ENCODE measurements at regions not wholly inside any gene's neighbourhood (a gene's known extent, or its start where the extent isn't known, plus 50 kb on each side); places are given as distances from the start of the nearest gene placed in this dataset.

DNA sequence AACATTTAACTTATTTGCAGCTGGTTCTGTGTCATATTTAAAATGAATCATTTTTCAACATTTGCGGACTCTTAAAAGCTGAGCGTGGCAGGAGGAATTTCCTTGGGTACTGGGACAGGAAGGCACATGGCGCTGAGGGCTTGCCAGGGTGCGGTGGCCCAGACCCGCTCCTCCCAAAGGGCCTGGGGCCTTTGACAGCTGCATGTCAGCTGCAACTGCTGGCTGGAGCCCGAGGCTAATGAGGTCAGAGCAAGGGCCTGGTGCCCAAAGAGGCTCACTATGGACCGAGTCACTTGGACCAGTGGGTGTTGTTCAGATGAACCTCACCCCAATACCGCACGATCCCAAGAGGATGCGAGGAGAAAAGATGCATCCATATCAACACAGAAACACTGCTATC is 326.9 kb downstream of the CTTN start:
- no peak overlapping the region for H3K9ac ChIP-seq (ENCODE audit: low read depth in 1 of 3, low read length in 3 of 3)
- no peaks in the 10 kb centered on the region for H3K36me3 ChIP-seq (ENCODE audit: control insufficient read depth in 3 of 3, insufficient read depth in 3 of 3, low read length in 3 of 3)
- no peak overlapping the region for H3K27ac ChIP-seq (ENCODE audit: low read depth, low read length)

DNA sequence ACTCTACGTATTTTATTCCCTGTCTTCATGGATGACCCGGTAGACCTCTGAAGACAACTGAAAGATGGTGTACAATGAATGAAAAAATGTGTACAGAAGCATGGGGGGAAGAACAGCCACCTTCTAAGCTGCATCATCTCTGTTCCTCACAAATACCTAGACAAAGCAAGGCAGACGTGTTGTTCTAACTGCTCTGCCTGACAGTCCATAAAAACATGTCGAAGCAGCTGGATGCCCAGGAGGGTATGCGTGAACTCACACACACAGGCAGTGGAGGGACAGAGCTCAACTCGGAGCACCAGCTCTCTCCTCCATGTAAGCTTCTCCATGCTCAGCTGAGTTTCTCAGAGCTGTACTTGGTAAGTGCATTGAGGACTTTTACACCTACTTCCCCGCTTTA is 327.4 kb downstream of the CTTN start:
- H3K27me3 ChIP-seq (ENCODE audit: control insufficient read depth in 3 of 3, insufficient read depth in 3 of 3, low read length in 3 of 3): peaks cover 6 to 14% (median 11%) of the 10 kb centered on the region in 3 donors
- H3K36me3 ChIP-seq (ENCODE audit: control insufficient read depth in 3 of 3, insufficient read depth in 3 of 3, low read length in 3 of 3): no peaks in the 10 kb centered on the region
- H3K9ac ChIP-seq (ENCODE audit: low read depth in 1 of 3, low read length in 3 of 3): no peak overlapping the region
- peaks cover 0 to 3% (median 0%) of the 10 kb centered on the region in 3 donors for H3K4me1 ChIP-seq (ENCODE audit: control insufficient read depth in 3 of 3, insufficient read depth in 3 of 3, low read length in 3 of 3)
- no peak overlapping the region for H3K27ac ChIP-seq (ENCODE audit: low read depth, low read length)
- peaks cover 0 to 3% (median 2%) of the 10 kb centered on the region in 3 donors for H3K9me3 ChIP-seq (ENCODE audit: control insufficient read depth in 3 of 3, low read length in 3 of 3)
- H3K4me3 ChIP-seq (ENCODE audit: low read length in 3 of 3): no peak overlapping the region

More for the DNA sequence above, 326.9 kb downstream of the CTTN start:
- peaks cover 0 to 3% (median 2%) of the 10 kb centered on the region in 3 donors for H3K9me3 ChIP-seq (ENCODE audit: control insufficient read depth in 3 of 3, low read length in 3 of 3)
- H3K27me3 ChIP-seq (ENCODE audit: control insufficient read depth in 3 of 3, insufficient read depth in 3 of 3, low read length in 3 of 3): peaks cover 10 to 14% (median 11%) of the 10 kb centered on the region in 3 donors
- no peak overlapping the region for H3K4me3 ChIP-seq (ENCODE audit: low read length in 3 of 3)
- H3K4me1 ChIP-seq (ENCODE audit: control insufficient read depth in 3 of 3, insufficient read depth in 3 of 3, low read length in 3 of 3): peaks cover 0 to 3% (median 0%) of the 10 kb centered on the region in 3 donors

DNA sequence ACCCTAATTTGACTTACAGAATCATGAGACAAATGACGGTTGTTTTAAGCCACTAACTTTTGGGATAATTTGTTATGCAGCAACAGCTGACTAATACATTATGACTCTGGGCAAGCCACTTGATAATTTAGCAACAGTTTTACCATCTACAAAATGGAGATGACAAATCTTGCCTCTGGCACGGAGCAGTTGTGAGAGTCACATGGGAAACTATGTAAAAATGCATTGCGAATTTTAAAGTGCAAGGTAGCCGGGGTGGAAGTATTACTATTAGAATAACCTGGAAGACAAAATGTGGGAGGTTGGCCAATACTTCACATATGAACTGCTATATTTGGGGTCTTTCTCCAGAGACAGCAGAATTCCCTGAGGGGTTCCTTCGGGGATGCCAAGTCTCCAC is 328.7 kb downstream of the CTTN start:
- Histone ChIP-seq H3K9me3 (ENCODE audit: control insufficient read depth in 3 of 3, low read length in 3 of 3) (peaks cover 0 to 3% (median 2%) of the 10 kb centered on the region in 3 donors), H3K9ac (ENCODE audit: low read depth in 1 of 3, low read length in 3 of 3) (no peak overlapping the region), H3K36me3 (ENCODE audit: control insufficient read depth in 3 of 3, insufficient read depth in 3 of 3, low read length in 3 of 3) (no peaks in the 10 kb centered on the region)

DNA sequence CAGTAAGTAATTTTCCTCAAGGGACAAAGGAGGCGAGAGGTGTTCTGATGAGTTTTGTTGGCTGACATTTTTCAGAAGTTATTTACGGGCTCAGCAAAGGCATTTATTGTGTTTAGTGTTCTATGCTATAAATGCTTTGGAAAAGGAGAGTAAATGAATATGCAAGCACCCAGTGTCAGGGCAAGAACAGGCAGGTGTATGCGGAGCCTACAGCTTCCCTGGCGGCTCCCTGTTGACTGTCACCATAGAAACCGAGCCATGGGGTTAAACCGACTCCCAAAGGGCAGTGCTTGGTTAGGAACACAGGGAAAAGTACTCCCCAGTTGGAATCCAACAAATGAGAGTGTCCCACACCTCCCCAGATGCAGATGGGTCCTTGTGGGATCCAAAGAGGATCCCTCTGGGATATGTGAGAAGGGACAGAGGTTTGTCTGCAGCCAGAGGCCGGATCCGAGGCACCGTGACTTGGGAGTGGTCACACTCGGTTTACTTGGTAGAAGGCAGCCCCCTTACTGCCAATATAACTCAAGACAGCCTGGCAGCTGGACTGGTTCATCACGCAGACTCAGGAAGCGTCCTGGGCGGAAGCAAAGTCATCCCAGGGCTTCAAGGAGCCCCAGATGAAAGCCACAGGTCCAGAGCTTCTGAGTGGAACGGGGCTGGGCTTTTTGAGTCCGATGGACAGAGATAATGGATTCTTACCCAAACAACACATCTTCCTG is 329.7 kb downstream of the CTTN start:
- peaks cover 0 to 3% (median 0%) of the 10 kb centered on the region in 3 donors for H3K4me1 ChIP-seq (ENCODE audit: control insufficient read depth in 3 of 3, insufficient read depth in 3 of 3, low read length in 3 of 3)
- H3K36me3 ChIP-seq (ENCODE audit: control insufficient read depth in 3 of 3, insufficient read depth in 3 of 3, low read length in 3 of 3): no peaks in the 10 kb centered on the region
- H3K27ac ChIP-seq (ENCODE audit: low read depth, low read length): no peak overlapping the region
- no peak overlapping the region for H3K9ac ChIP-seq (ENCODE audit: low read depth in 1 of 3, low read length in 3 of 3)
- H3K4me3 ChIP-seq (ENCODE audit: low read length in 3 of 3): no peak overlapping the region
- H3K27me3 ChIP-seq (ENCODE audit: control insufficient read depth in 3 of 3, insufficient read depth in 3 of 3, low read length in 3 of 3): peaks cover 6 to 17% (median 10%) of the 10 kb centered on the region in 3 donors
- H3K9me3 ChIP-seq (ENCODE audit: control insufficient read depth in 3 of 3, low read length in 3 of 3): peaks cover 0 to 3% (median 2%) of the 10 kb centered on the region in 3 donors

More for the DNA sequence above, 328.7 kb downstream of the CTTN start:
- no peak overlapping the region for H3K27ac ChIP-seq (ENCODE audit: low read depth, low read length)
- H3K4me3 ChIP-seq (ENCODE audit: low read length in 3 of 3): no peak overlapping the region
- H3K4me1 ChIP-seq (ENCODE audit: control insufficient read depth in 3 of 3, insufficient read depth in 3 of 3, low read length in 3 of 3): peaks cover 0 to 3% (median 0%) of the 10 kb centered on the region in 3 donors
- peaks cover 6 to 14% (median 10%) of the 10 kb centered on the region in 3 donors for H3K27me3 ChIP-seq (ENCODE audit: control insufficient read depth in 3 of 3, insufficient read depth in 3 of 3, low read length in 3 of 3)

DNA sequence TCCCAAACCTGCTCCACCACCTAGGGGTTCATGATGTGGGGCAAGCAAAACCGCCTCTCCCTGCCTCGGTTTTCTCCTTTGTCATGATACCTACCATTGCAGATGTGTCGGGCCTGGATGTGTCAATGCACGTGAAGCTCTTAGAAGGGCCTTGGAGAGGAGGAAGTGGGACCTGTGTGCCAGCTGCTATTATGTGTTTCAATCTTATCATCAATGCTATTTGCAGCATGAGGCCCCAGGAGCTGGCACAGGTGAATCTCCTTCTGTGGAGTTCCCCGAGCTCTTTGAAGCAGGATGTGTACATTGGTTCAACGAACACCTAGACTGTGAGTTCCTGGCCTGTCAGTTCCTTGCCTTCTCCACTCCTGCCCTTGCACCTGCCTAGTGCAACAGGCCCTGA is 331.6 kb downstream of the CTTN start:
- no peak overlapping the region for H3K27ac ChIP-seq (ENCODE audit: low read depth, low read length)
- no peak overlapping the region for H3K9ac ChIP-seq (ENCODE audit: low read depth in 1 of 3, low read length in 3 of 3)
- H3K36me3 ChIP-seq (ENCODE audit: control insufficient read depth in 3 of 3, insufficient read depth in 3 of 3, low read length in 3 of 3): no peaks in the 10 kb centered on the region
- H3K27me3 ChIP-seq (ENCODE audit: control insufficient read depth in 3 of 3, insufficient read depth in 3 of 3, low read length in 3 of 3): peaks cover 6 to 14% (median 12%) of the 10 kb centered on the region in 3 donors
- H3K9me3 ChIP-seq (ENCODE audit: control insufficient read depth in 3 of 3, low read length in 3 of 3): peaks cover 0 to 3% (median 2%) of the 10 kb centered on the region in 3 donors
- no peak overlapping the region for H3K4me3 ChIP-seq (ENCODE audit: low read length in 3 of 3)
- peaks cover 0 to 3% (median 0%) of the 10 kb centered on the region in 3 donors for H3K4me1 ChIP-seq (ENCODE audit: control insufficient read depth in 3 of 3, insufficient read depth in 3 of 3, low read length in 3 of 3)

DNA sequence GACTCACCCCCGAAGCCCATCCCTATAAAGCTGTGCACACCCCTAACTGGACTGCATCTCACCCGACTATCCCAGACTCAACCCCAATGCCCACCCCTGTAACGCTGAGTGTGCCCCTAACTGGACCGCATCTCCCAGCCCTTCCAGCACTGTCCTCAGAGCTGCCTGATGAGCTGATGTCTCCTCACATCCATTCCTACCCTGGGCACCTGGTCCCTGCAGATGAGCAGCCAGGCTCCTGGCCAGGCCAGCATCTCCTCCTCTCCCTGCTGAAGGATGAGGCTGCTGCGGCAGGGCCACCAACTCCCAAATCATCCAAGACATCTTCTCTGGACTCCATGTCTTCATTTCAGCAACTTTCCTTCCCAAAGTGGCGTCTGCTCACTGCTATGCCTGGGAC is 332.1 kb downstream of the CTTN start:
- Histone ChIP-seq H3K27me3 (ENCODE audit: control insufficient read depth in 3 of 3, insufficient read depth in 3 of 3, low read length in 3 of 3) (peaks cover 6 to 14% (median 12%) of the 10 kb centered on the region in 3 donors), H3K27ac (ENCODE audit: low read depth, low read length) (no peak overlapping the region), H3K36me3 (ENCODE audit: control insufficient read depth in 3 of 3, insufficient read depth in 3 of 3, low read length in 3 of 3) (no peaks in the 10 kb centered on the region), H3K9ac (ENCODE audit: low read depth in 1 of 3, low read length in 3 of 3) (no peak overlapping the region), H3K4me1 (ENCODE audit: control insufficient read depth in 3 of 3, insufficient read depth in 3 of 3, low read length in 3 of 3) (peaks cover 0 to 2% (median 0%) of the 10 kb centered on the region in 3 donors), H3K9me3 (ENCODE audit: control insufficient read depth in 3 of 3, low read length in 3 of 3) (peaks cover 0 to 3% (median 2%) of the 10 kb centered on the region in 3 donors), H3K4me3 (ENCODE audit: low read length in 3 of 3) (no peak overlapping the region)

DNA sequence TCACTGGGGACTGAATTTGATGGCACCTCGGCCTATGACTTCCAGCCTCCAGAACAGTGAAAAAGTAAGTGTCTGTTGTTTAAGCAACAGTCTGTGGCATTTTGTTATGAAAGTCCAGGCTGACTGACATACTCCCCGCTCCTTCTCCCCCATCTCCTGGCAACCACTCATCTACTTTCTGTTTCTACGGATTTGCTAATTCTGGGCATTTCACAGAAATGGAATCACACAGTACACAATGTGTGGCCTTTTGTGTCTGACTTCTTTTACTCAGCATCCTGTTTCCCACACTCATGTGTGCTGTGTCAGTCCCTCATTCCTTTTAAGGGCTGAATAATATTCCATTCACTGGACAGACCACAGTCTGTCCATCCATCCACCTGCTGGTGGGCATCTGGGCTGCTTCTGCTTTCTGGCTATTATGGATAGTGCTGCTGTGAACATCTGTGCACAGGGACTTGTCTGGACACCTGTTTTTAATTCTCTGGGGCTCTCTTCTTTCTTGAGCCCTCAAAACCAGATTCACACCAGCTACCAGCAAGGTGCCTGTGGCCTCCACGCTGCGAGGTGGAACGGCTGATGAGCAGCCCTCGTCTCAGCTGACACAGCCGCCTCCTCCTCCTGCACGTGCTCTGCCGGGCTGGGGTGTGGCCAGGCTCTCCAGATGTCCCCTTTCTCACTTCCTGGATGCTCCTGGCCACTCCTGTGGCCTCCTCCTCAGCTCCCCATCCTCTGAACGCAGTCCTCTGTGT is 333.1 kb downstream of the CTTN start:
- peaks cover 0 to 3% (median 2%) of the 10 kb centered on the region in 3 donors for H3K9me3 ChIP-seq (ENCODE audit: control insufficient read depth in 3 of 3, low read length in 3 of 3)
- no peaks in the 10 kb centered on the region for H3K4me1 ChIP-seq (ENCODE audit: control insufficient read depth in 3 of 3, insufficient read depth in 3 of 3, low read length in 3 of 3)
- no peak overlapping the region for H3K27ac ChIP-seq (ENCODE audit: low read depth, low read length)
- peaks cover 4 to 14% (median 13%) of the 10 kb centered on the region in 3 donors for H3K27me3 ChIP-seq (ENCODE audit: control insufficient read depth in 3 of 3, insufficient read depth in 3 of 3, low read length in 3 of 3)
- no peak overlapping the region for H3K4me3 ChIP-seq (ENCODE audit: low read length in 3 of 3)
- no peak overlapping the region for H3K9ac ChIP-seq (ENCODE audit: low read depth in 1 of 3, low read length in 3 of 3)
- no peaks in the 10 kb centered on the region for H3K36me3 ChIP-seq (ENCODE audit: control insufficient read depth in 3 of 3, insufficient read depth in 3 of 3, low read length in 3 of 3)

DNA sequence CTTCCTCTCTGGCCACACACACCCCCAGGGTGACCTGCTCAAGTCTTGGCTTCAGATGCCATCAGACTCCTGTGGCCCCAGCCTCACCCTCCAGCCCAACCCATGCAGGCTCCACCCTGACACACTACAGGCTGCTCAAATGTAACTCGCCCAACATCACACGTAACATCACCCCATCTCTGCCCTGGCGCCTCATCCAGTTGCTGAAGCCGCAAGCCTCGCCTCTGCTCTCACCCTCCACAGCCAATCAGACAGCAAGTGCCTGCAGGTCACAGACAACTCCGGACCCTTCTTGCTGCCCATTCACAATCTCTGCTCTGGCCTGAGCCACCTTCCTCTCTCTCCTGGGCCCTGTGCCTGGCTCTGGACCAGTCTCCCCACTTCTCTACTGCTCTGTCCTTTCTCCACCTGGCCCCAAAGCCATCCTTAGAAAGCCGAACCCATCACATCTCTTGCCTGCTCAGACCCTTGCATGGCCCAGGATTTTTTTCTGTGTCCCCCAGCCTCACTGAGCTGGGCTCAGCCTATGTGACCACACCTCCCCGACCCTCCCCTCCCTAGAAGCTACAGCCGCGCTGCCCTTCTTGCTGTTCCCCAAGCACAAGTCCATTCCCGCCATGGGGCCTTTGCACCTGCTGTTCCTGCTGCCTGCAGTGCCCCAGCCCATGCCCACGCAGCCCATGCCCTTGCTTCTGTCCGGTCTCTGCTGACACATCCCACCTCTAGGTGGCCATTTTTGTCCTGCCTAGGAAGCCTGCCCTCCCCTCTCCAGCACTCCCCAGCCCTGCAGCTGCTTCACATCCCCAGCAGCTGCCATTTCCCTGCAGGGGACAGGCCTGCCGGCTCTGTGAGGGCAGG is 333.9 kb downstream of the CTTN start:
- H3K9ac ChIP-seq (ENCODE audit: low read depth in 1 of 3, low read length in 3 of 3): no peak overlapping the region
- H3K9me3 ChIP-seq (ENCODE audit: control insufficient read depth in 3 of 3, low read length in 3 of 3): no peaks in the 10 kb centered on the region
- no peak overlapping the region for H3K27ac ChIP-seq (ENCODE audit: low read depth, low read length)
- H3K4me1 ChIP-seq (ENCODE audit: control insufficient read depth in 3 of 3, insufficient read depth in 3 of 3, low read length in 3 of 3): no peaks in the 10 kb centered on the region
- H3K27me3 ChIP-seq (ENCODE audit: control insufficient read depth in 3 of 3, insufficient read depth in 3 of 3, low read length in 3 of 3): peaks cover 4 to 12% (median 12%) of the 10 kb centered on the region in 3 donors
- no peaks in the 10 kb centered on the region for H3K36me3 ChIP-seq (ENCODE audit: control insufficient read depth in 3 of 3, insufficient read depth in 3 of 3, low read length in 3 of 3)
- no peak overlapping the region for H3K4me3 ChIP-seq (ENCODE audit: low read length in 3 of 3)

DNA sequence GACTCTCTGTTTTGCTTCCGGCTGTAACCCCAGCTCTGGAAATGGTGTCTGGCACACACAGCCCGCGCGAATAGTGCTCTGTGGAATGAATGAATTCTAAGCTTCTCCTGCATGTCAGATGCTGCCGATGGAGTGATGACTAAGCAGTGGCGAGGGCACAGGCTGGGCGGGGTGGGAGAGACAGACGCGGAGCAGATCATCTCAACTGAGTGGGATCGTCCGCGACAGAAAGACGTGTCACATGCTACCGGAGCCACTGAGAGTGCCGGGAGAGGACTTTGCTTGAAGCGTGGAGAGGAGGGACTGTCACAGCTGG is 334.5 kb downstream of the CTTN start:
- H3K27me3 ChIP-seq (ENCODE audit: control insufficient read depth in 3 of 3, insufficient read depth in 3 of 3, low read length in 3 of 3): peaks cover 4 to 11% (median 8%) of the 10 kb centered on the region in 3 donors
- H3K4me3 ChIP-seq (ENCODE audit: low read length in 3 of 3): no peak overlapping the region
- H3K9me3 ChIP-seq (ENCODE audit: control insufficient read depth in 3 of 3, low read length in 3 of 3): no peaks in the 10 kb centered on the region
- no peaks in the 10 kb centered on the region for H3K36me3 ChIP-seq (ENCODE audit: control insufficient read depth in 3 of 3, insufficient read depth in 3 of 3, low read length in 3 of 3)
- no peak overlapping the region for H3K9ac ChIP-seq (ENCODE audit: low read depth in 1 of 3, low read length in 3 of 3)
- no peak overlapping the region for H3K27ac ChIP-seq (ENCODE audit: low read depth, low read length)
- no peaks in the 10 kb centered on the region for H3K4me1 ChIP-seq (ENCODE audit: control insufficient read depth in 3 of 3, insufficient read depth in 3 of 3, low read length in 3 of 3)
